HG03159 (cell line): ENCODE measurements at regions not wholly inside any gene's neighbourhood (a gene's known extent, or its start where the extent isn't known, plus 50 kb on each side); places are given as distances from the start of the nearest gene placed in this dataset.
"Not testable (repeated sequence)": the region's sequence is repeated elsewhere in the genome, so short reads cannot be mapped to it uniquely, and the experiment has no call there.

ENCODE experiments used
- ATAC-seq: cut with Tn5 transposase; IDR thresholded peaks from one replicate; pipeline ENCODE4 v1.9.1; 2021; ENCODE audit warnings: mild to moderate bottlenecking, moderate library complexity; ENCODE audit not compliant: unreplicated experiment

- no peak for ATAC-seq
Measured at GRCh38 chrX:124234348-124234747, 98.1 kb upstream of the TEX13D start.

- ATAC-seq: no peak
Measured at GRCh38 chrX:124238268-124238667, 94.2 kb upstream of the TEX13D start.

GRCh38 chrX:124239324-124239723 is 93.1 kb upstream of the TEX13D start:
- ATAC-seq: no peak

DNA sequence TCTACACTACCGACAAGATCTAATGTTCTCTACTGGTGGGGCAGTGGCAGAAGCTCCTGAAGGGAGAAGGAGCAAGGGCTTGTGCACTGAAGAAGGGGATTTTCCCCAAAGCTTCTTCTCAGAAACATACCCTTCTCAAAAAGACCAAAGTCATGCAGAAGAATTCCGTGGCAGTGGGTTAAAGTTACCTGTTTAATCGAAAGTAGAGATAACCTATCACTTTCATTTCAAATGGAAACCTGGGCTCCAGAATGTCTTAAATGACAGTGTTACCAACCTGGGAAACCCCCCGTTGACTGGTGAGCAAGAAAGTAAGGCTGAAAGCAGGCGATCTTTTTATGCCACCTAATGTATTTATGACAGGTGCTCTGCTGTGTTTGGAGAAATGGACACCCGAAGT is 92.5 kb upstream of the TEX13D start:
- peak; percentile 93 for ATAC-seq

GRCh38 chrX:124240422-124240821 is 92.0 kb upstream of the TEX13D start:
- ATAC-seq: peak; percentile 2

GRCh38 chrX:124242131-124242530 is 90.3 kb upstream of the TEX13D start:
- ATAC-seq: no peak

DNA sequence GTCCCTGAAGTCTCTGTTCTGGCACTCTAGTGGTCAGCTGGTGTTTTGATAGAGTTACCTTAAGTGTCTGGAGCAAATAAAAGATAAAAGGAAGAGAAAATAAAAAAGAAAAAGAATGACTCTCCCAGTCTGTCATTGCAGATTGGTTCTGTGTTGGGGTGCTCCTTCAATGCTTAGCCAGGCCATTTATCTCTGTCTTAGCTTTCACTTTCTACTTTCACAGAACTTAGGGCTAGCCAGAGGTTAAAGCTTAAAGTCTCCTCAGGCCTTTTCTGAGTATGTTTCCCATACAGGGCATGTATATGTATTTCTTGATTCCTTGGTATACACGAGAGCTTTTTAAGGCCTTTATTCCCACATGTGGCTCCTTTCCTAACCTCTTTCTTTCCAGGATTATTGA is 83.1 kb upstream of the TEX13D start:
- ATAC-seq: no peak

DNA sequence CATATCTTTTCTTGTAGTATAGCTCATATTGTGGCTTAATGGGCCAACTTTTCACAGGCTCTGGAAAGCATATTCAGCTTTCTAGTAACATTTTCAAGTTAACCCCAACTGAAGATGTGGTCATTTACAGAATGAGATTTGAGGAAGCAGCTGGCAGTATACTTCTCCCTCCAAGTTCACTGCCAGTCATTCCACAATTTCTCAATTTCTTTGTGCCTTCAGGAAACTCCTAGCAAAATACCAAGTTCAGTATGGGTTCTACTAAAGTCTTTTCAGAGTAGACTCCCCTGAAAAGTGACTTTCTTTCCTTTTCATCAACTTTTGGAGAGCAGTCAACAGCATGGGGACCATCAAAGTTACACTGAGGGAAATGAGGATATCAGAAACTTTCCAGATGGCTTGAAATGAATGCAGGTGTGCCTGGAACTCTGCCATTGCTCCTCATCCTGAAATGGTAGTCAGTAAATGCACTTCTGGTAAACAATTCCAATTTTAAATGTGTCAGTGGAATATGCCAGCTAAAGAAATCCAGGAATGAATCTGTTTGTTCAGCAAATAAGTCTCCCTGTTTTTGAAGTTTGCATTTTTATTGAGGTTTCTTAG is 81.5 kb upstream of the TEX13D start:
- ATAC-seq: no peak

DNA sequence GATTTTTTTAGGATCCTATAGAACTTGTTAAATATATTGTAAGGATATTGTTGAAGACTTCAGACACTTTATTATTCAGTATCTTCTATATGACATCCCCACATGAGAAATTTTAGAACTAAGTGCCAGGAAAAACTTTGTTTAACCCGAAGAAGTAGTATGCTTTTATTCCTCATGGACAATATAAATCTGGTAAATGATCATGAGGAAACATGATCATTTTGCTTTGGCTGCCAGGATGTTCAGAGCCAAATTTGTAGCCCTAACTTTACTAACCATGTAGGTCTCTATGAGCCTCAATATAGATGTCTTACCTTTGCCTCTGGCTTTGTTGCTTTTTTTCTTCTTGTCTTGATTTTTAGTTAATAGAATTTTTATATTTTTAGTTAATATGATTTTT is 77.8 kb upstream of the TEX13D start:
- no peak for ATAC-seq

- ATAC-seq: no peak
Measured at GRCh38 chrX:124256216-124256615, 76.2 kb upstream of the TEX13D start.

GRCh38 chrX:124256629-124257380 is 75.7 kb upstream of the TEX13D start:
- ATAC-seq: no peak

GRCh38 chrX:124257924-124258702 is 74.3 kb upstream of the TEX13D start:
- ATAC-seq: no peak

GRCh38 chrX:124260845-124261244 is 71.6 kb upstream of the TEX13D start:
- ATAC-seq: no peak

DNA sequence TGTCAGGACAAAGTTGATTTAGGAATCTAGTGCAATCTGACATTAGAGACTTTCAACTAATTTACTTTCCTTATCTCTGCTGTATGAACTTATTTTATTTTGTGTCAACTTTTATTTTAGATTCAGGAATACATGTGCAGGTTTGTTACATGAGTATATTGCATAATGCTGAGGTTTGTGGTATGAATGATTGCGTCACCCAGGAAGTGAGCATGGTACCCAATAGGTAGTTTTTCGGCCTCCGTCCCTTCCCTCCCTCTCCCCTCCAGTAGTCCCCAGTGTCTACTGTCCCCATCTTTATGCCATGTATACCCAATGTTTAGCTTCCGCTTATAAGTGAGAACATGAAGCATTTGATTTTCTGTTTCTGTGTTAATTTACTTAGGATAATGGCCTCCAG is 68.7 kb upstream of the TEX13D start:
- ATAC-seq: no peak

GRCh38 chrX:124268099-124268498 is 64.4 kb upstream of the TEX13D start:
- ATAC-seq: no peak

DNA sequence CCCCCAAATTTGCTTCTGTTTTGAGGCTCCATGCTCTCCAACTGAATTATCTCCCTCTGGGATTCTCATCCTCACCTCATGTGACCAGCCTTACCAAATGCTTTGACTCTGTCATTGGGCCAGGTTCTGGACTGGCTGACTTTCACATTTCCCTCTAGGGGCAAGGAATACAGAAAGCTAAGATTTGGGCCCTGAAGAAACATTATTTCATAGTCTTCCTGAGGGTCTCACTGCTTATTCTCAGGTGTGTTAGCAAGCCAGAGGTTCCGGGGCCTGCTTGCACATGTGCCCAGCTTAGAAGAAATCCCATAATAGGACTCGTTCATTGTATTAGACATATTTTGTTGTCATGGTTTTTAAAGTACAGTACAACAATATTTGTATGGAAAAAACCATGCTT is 62.6 kb upstream of the TEX13D start:
- no peak for ATAC-seq

DNA sequence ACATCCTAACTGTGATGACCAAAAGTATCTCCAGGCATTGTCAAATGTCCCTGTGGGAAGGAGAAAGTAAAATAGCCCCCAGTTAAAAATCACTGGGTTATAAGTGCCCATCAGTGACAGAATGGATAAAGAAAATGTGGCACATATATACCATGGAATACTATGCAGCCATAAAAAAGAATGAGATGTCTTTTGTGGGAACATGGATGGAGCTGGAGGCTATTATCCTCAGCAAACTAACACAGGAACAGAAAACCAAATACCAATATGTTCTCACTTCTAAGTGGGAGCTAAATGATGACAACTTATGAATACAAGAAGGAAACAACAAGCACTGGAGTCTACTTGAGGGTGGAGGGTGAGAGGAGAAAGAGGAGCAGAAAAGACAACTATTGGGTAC is 60.9 kb upstream of the TEX13D start:
- ATAC-seq: not testable (repeated sequence)

DNA sequence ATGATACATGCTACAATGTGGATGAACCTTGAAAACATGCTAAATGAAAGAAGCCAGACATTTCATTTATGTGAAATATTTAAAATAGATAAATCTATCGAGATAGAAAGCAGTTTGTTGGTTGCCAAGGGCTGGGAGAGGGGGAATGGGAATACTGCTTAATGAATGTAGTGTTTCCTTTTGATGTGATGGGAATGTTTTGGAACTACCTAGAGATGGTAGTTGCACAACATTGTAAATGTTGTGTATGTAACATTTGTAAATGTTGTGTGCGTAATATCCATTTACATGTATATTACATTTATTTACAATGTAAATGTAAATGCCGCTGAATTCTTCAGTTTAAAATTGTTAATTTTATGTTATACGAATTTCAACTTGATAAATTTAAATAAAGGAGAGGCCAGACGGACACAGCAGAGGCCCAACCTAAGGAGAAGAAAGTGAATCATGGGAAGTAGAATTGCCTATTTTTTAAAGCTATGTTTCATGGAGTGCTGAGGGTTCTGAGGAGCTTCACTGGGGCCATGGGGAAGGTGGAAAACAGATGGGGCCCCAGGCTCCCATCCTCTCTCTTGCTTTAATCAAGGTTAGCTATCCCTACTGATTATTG is 60.0 kb upstream of the TEX13D start:
- no peak for ATAC-seq

DNA sequence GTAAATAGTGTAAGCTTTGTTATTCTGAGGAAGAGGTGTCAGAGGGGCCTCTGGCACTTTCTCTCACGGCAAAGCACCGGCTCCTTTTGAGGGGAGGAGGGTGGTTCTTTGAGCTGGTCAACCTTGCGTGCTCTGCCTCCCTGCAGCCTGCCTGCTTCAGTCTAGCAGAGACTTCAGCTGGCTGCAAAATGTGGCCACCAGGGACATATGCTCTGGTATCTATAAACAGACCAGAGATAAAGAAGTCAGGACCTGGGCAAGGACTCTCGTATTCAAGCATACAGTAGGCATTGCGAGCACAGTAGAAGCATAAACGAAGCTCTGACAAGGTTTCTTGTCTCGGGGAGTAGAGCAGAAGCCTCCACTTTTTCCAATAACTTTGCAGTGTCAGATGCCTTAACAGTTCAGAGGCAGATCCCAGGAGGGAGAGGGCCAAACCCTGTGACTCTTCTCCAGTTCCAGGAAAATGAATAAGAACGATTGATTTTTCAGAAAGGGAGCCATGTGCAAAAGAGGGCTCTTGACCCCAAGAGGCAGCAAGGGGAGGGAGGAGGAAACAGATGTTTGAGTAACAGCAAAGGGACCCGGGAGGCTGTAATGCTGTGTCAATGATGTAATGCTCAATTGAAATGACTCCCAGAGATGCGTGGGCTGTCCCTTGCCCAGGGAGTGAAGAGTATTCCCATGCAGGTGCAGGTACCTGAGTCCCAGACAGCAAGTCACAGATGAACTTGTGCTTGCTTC is 57.9 kb upstream of the TEX13D start:
- ATAC-seq: no peak

- no peak for ATAC-seq
Measured at GRCh38 chrX:124275182-124275894, 57.1 kb upstream of the TEX13D start.
